Amygdala (tissue), 56 donors: ENCODE measurements at regions not wholly inside any gene's neighbourhood (a gene's known extent, or its start where the extent isn't known, plus 50 kb on each side); places are given as distances from the start of the nearest gene placed in this dataset.

Source experiments
- DNase-seq, 56 donors: peaks; one replicate each; lab custom pipeline; 2025; lab: John Stamatoyannopoulos, UW

DNA sequence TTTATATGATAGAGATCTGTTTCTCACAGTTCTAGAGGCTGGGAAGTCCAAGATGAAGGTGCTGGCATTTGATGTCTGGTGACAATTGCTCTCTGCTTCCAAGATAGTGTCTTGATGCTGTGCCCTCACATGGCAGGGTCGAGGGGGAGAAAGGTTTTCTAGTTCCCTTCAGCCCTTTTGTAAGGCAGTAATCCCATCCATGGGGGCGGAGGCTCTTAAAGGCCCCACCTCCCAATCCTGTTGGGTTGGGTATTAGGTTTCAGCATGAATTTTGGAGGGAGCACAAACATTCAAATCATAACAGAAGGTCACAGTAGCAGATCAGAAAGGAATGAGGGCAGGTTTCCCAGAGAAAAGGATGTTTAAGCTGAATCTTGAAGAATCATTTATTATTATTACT lies 601.7 kb upstream of the ZNF717 start:
- DNase-seq = no peak

DNA sequence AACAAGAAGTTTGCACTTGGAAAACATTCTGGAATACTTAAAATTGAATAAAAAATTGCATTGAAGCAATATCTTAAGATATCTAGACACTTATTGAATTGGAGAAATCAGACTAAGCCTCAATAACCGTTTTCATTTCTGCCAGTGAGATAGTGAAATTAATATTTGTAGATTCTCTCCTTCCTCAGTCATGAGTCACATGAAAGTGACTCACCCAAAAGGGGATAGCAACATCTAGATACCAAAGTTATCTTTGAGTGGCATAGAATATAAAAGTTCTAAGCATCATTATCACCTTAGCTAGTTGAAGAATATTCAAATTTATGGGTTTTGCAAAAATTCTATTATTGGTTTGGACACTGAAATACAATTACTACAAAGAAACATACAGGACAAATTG lies 614.8 kb upstream of the ZNF717 start:
- DNase-seq = no peak

DNA sequence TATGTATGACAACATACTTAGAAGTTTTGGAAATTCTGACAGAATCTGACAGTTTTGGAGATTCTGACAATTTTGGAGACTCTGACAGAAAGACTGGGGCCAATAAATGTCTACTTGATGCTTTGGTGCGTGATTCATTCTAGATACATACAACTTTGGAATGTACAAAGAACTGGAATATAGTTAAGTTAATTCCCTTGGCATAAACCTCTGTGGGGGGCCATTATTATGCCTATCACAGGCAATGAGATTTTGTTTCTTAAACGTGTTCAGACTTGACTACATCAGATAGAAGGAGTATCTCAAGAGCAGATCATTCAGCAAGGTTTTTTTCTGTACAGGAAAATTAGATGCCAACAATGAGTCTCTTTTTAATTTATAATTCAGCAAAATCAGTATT lies 617.6 kb upstream of the ZNF717 start:
- no peak for DNase-seq

DNA sequence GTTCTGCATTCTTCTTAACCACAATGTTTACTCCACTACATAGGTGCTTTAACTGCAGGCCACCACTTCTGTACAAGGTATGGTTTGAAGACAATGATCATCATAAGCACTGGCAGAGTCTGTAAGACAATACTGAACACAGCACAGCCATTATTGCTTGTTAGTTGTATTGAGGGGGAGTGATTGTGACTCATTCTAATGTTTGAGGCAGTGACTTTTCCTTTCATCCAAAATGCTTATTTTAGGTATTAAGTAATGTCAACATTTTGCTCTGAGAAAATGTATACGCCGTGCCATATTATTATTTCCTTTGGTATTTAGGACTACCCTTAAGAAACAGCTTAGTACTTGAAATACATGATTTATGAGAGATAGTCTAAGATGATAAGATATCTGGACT lies 618.2 kb upstream of the ZNF717 start:
- no peak for DNase-seq

DNA sequence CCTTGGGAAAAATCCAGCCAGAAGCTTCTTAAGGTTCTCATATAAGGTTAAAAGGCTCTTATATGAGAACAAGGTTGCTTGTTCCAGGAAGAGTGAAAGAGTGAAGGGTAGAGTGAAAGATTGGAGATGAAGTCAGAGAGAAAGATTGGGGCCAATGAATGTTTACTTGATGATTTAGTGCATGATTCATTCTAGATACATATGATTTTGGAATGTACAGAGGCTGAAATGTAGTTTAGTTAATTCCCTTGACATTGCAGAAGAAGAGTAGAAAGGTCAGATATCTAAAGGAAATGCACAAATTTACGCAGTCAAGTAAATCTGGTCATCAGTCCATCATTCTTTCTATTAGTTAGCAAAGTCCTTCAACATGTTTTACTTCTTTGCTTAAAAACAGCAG lies 619.8 kb upstream of the ZNF717 start:
- DNase-seq = no peak

DNA sequence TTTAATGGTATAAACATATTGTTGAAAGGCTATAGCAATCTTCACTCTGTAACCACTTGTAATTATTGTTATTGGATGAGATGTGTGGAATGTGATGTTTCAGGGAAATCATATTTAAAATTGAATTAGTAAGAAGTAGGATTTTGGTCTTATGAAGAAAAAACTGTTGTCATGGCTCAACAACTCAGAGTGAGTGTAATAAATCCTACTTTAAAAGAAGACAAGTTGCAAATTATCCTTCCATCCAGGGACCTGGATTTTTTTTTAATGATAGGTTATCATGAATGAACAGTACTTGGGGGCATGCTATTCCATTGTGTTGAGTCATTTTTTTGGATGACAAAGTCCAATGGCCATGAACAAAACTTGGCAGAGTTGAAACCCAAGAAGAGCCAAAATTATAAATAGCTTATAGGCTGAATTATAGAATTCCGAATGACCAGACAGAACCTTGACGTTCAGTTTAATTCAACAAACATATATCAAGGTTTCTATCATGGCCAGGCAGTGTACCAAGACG lies 625.5 kb upstream of the ZNF717 start:
- no peak for DNase-seq

DNA sequence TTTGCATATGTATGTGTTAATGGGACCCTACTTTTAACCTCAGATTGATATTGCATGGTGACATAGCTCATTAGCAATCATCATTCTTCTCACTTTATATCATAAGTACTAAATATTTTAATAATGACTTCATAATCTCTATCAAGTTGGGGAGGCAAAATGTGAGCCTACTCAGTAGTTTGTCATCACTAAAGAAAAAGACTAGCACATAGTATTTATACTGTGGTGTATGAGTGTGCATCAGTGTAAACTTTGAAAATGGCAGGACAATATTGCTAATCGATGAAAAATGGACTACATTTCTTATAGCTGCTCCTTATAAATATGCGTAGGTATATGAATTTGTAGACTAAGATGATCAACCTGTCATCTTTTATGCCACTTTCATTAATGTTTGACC lies 624.5 kb upstream of the ROBO2 start:
- no peak for DNase-seq

DNA sequence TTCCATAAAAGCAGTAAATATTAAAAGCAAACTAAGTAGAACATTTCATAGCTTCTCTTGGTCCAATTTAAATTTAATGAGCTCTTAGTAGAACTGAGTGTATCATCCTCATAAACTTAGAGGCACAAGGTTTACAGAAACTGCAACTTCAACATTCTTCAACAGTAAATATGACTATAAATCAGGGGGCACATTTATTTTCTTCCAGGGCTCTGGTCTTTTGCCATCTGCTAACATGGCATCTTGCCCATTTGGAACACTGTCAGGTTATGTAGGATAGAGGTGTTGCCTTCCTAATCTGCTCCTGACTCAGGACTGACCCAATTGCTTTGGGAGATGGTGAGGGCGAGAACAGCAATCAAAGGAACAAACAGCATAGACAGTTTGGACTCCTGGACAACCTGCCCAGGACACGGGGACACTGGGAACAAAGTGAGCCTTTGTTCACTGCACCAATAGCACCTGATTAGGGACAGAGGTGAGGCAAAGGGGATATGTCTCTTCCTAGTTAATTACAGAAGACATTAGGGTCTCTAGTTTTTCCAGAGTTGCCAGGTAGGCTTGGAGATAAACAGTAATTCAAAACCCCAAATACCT lies 610.2 kb upstream of the ROBO2 start:
- DNase-seq = no peak

DNA sequence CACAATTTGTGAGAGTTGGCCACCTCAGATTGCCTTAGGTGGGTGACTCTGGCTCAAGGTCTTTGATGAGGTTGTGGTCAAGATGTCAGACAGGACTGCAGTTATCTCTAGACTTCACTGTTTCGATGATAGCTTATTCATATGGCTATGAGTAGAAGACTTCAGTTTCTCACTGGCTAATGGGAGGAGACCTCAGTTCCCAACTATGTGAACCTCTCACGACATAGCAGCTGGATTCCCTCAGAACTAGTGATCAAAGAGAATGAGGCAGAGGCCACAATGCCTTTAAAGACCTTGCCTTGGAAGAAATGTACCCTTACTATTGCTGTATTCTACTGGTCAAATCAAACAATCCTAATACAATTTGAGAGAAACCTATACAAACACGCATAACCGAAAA lies 607.5 kb upstream of the ROBO2 start:
- DNase-seq = no peak

DNA sequence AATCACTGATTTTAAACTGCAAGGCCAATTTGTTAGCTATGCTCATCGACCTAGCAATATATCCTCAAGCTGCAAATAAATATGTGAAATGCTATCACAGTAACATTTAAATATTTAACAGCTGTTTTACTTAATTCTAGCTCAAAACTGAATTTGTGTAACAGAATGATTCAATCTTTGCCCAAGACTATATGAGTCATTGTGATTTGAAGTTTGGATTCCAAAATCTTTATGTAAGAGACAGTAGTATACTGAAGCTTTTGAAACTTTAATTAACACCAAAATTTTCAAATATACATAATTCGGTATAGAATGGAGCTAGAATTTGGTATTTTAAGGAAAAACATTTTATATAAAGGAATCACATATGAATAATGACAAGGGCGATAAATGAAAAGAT lies 603.0 kb upstream of the ROBO2 start:
- DNase-seq = no peak

DNA sequence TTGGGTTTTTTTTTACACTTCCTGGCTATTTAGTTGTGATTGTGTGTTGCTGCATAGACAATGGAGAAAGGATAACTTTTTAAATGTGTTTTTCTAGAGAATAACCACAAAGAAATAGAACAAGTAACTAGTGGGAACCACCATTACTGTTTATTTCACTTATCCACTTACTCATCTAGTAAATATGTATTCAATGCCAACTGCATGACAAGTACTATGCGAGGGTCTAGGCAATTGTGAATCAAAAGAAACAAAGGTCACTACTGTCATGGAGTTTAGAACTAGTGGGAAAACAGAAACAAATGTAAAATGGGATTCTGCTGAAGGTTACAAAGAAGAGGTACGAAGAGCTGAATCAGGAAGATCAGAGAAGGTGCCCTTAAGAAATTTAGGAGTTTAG lies 600.9 kb upstream of the ROBO2 start:
- DNase-seq = no peak

DNA sequence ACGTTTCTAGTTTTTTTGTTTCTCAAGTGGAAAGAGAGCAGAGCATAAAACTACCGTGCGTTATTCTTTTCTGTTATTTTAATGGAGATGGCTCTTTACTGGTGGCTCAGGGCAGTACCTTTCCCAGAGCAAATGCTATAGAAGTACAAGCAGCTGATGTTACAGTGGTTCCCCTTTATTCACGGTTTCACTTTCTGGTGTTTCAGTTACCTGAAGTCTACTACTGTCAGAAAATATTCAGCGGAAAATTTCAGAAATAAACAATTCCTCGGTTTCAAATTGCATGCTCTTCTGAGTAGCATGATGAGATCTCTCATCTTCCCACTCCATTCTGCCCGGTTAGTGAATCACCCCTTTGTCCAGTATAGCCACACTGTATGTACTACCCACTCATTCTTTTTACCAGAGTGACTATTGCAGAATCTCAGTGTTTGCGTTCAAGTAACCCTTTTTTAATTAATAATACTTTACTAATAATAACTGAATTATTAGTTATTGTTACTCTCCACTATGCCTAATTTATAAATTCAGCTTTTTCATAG lies 597.5 kb upstream of the ROBO2 start:
- DNase-seq = no peak

DNA sequence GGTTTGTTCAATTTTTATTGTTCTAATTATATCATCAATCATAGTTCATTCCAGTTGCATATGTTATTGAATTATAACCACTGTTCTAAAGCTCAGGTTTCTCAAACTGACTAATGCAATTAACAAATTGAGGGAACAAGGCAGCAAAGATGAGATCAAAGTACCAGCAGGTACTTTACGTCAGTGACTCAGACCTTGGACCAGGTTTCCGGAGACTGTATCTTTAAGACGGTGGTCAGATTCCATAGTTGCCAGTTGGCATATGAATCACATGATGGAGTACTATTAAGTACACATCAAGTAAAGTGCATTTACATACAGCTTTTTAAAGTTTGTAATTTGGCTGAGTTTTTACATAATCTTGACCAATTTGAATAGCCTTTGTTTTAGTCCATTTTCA lies 583.6 kb upstream of the ROBO2 start:
- DNase-seq = no peak

DNA sequence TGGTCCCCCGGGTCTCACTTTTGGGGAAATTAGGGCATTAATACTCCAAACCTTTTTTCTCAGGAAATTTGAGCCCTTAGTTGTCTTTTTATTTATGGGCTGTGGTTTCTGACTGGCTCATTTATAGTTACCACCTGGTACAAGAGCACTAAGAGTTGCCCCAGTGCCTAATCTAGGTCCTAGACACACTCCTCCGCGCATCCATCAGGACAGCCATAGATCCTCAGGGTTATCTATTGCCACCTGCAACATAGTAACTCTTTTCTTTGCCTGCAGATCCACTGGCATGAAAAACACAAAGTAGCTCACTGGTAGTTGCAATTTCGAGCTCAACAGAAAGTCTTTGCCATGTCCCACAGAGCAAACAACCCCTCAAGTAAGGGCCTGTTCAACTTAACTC lies 576.4 kb upstream of the ROBO2 start:
- DNase-seq = no peak

DNA sequence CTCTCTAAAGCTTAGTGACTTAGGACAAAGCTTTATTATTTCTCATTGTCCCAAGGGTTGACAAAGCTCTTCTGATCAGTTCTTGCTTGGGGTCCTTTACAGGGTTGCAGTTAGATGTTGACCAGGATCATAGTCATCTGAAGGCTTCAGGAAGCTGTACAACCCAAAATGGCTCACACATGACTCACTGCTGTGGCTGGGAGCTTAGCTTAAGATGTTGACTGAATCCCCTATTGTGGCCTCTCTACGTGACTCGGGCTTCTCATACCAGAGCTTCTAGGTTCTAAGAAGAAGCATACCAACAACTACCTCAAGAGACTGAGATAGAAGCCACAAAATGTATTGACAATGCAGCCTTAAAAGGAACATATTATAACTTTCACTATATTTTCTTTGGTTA lies 569.6 kb upstream of the ROBO2 start:
- DNase-seq = no peak

DNA sequence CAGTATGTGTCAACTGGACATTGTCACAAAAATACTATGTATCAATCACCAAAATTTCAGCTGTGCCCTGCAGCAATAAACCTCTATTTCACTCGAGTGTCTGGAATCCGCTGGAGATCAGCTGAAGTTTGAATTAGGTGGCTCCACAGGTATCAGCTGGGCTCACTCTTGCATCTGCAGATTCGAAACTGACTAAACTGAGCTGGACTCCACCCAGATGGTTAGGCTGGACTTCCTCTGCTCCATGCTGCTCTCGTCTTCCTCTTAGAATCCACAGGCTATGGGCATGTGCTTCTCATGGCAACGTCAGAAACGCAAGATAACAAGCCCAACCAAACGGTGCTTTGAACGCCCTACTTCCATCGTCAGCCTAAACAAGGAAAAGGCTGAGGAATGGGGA lies 565.3 kb upstream of the ROBO2 start:
- no peak for DNase-seq

DNA sequence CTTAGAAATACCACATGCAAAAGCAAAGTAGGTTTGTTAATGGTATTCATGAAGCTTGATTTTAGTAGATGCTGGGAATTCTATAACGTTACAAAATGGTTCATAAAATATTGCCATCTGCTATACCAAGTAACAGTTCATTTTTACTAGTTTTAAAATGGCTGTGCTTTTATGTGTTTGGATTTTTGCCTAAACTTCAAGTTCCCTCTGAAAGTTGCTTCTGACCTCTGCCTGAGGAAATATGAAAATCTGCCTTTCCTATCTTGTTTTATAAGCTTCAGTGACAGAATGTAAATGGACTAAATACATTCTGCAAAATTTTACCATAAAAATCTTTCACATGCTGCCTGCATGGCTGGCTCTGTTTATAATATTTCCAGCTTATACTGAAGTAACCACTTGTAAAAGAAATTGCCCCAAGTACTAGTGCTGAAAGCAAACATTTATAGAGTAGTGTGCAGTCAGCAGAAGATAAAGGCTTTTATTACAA lies 560.7 kb upstream of the ROBO2 start:
- DNase-seq = no peak

DNA sequence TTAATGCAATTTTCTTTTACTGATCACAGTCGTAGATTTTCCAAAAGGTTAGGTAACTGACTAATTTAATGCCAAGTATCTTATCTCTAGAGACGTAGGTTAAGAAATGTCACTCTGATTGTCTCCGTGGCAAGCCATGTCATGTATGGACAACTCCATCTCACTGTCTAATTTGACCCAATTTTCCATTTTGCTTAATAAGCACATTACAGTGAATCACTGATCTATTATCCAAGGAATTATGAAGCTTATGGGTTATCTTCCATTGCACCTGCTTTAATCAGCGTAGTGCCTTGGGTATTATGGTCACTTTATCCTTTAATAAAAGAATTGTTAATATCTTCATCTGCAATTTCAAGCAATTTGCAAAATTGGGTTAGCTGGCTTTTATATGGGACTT lies 557.4 kb upstream of the ROBO2 start:
- no peak for DNase-seq

DNA sequence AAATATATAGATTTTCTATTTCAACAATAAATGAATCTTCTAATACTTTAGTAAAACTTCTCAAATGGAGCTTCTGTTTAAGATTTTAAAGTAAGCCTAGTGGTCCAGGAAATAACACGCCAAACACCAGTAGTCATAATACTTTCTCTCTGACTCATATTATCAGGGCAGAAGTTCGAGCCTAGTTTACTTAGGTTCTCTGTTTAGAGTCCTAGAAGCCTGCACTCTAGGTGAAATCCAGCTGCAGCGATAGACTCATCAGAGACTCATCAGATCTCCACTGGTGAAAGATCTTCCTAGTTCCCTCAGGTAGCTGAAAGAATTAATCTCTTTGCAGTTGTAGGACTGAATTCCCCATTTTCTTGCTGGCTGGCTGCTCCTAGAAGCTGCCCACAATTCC lies 552.5 kb upstream of the ROBO2 start:
- DNase-seq = no peak

DNA sequence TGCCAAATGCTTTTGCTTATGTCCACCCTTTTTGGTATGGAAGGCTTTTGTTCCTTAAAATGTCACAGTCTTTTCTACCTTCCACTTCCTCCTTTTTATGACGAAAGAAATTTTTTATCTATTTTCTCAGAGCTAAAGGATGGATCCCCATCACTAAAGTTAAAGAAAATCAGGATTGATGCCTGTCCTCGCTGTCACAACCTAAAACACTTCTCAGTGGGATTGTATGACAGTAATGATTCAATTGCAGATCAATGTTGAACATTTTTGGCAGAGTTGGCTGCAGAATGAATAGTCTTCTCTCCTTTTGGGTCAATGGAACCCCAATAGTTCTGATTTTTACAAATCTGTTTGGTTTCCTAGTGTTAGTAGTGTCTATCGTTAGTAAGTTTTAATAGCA lies 549.8 kb upstream of the ROBO2 start:
- DNase-seq = no peak

DNA sequence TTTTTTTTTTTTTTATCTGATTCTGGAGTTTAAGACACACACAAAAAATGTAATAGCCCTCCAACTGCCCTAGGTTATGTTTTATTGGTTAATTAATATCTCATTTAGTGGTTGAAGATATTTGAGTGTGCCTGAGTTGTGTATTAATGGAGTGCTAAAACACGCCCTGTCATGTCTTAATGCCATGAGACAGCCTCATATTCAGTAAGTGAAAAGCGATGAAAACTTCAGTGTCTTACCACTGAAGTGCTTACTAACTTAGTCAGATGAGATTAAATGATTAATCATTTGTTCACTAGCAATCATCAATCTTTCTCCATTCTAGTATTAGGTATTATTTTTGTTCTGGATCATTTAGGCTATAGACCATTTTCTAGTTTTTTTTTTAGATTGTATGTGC lies 544.7 kb upstream of the ROBO2 start:
- DNase-seq = no peak

DNA sequence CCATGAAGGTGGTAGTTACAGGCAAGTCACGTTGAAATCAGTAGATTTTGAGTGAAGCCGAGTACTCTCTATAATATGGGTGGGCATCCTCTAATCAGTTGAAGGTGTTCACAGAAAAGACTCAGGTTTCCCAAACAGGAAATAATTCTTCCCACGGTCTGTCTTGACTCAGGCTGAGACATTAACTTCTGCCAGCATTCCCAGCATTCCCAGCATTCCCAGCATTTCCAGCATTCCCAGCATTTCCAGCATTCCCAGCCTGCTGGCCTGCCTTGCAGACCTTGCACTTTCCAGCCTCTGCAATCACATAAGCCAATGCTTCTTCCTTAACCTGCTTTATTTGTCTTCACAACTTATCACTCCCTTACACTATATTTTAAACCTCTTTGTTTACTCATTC lies 542.3 kb upstream of the ROBO2 start:
- DNase-seq = no peak

DNA sequence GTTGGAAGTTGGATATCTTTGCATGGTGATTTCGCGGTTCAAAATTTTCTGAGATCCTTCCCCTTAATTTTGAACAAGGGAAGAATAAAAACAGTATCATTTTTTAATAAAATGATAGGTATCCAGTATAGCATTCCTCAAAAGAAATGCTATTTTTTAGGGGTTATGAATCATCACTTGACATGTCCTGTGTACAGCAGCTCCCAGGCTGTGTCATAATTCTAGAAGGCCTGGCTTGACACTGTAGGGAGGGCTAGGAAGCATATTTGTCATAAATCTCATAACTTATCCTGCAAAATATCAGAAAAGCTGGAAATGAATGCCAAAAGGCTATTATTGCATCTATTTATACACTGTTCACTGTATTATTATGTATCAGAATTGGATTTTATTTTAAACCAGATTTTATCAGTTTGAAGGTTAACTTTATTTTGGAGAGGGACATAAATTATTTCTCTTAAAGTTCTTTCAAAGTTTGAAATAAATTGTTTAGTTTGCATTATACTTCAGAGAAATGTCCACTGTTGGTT lies 539.1 kb upstream of the ROBO2 start:
- DNase-seq = no peak
